Adrenal gland (tissue), 9 donors: ENCODE measurements at regions not wholly inside any gene's neighbourhood (a gene's known extent, or its start where the extent isn't known, plus 50 kb on each side); places are given as distances from the start of the nearest gene placed in this dataset.

Experiments used
- DNase-seq, 7 donors: peaks; one replicate each; pipeline ENCODE4 v3.0.0-alpha.2; 2019 to 2020
- H3K27ac ChIP-seq, 5 donors: fragments of 200-600 bp; sonication (generic) in 4 of 5; 1 replicate in 3 of 5; 2 replicates in 2 of 5; pipeline versions ENCODE4 v1.5.1 to v1.8.0; 2016 to 2020; ENCODE audit warnings: mild to moderate bottlenecking in 1 of 5
- H3K27me3 ChIP-seq: fragments of 200-600 bp; 2 replicates; pipeline ENCODE4 v1.8.0; 2021
- H3K36me3 ChIP-seq, 2 donors: fragments of 200-600 bp; replicated peaks in 1 of 2; 1 replicate in 1 of 2; 2 replicates in 1 of 2; pipeline versions ENCODE4 v1.5.1 to v1.8.0; 2018 to 2022
- H3K4me1 ChIP-seq, 2 donors: fragments of 200-600 bp; replicated peaks in 1 of 2; 1 replicate in 1 of 2; 2 replicates in 1 of 2; pipeline versions ENCODE4 v1.5.1 to v1.8.0; 2018 to 2021
- H3K4me3 ChIP-seq, 4 donors: fragments of 200-600 bp; sonication (generic) in 3 of 4; one replicate each; pipeline ENCODE4 v1.5.1; 2016 to 2018
- H3K9me3 ChIP-seq, 3 donors: fragments of 200-600 bp; sonication (generic) in 1 of 3; replicated peaks in 1 of 3; 1 replicate in 2 of 3; 2 replicates in 1 of 3; pipeline versions ENCODE4 v1.5.1 to v1.8.0; 2016 to 2021
- CTCF ChIP-seq, 6 experiments: fragments of 450-650 bp in 4 of 6; fragments of 200-600 bp in 2 of 6; sonication (generic) in 1 of 6; IDR thresholded peaks; 1 replicate in 5 of 6; 2 replicates in 1 of 6; pipeline versions ENCODE4 v1.5.1 to v1.8.0; 2016 to 2021; ENCODE audit warnings: antibody characterized with exemption in 6 of 6, mild to moderate bottlenecking in 2 of 6, moderate library complexity in 1 of 6
- POLR2A ChIP-seq, 2 donors: fragments of 450-650 bp; IDR thresholded peaks; one replicate each; pipeline ENCODE4 v1.6.1; 2017; ENCODE audit warnings: antibody characterized with exemption in 2 of 2, mild to moderate bottlenecking in 2 of 2, moderate library complexity in 1 of 2
- WGBS, 4 donors: extraction: QIAGEN DNeasy Blood & Tissue Kit in 2 of 4; methylation state at CpG; one replicate each; pipeline versions ENCODE4 v1.1.5 to v1.1.7; 2013 to 2017; 5-methylcytosine and 5-hydroxymethylcytosine counted together
- intact Hi-C, 2 donors: fragments of 100-400 bp; cut with DNase I; formaldehyde crosslinking; loops; one replicate each; pipeline versions ENCODE4 v1.14.1 to v1.15.0; 2022 to 2023
- donor health status: healthy with polysubstance abuse.
- donor health status: Bipolar disorder and iron deficiency.
- donor health status: DM: yes; HTN: yes; CAD: no.
- donor health status: DM: no; HTN: no; CAD: no.
- donor health status: DM: no; HTN: no; CAD: no.

DNA sequence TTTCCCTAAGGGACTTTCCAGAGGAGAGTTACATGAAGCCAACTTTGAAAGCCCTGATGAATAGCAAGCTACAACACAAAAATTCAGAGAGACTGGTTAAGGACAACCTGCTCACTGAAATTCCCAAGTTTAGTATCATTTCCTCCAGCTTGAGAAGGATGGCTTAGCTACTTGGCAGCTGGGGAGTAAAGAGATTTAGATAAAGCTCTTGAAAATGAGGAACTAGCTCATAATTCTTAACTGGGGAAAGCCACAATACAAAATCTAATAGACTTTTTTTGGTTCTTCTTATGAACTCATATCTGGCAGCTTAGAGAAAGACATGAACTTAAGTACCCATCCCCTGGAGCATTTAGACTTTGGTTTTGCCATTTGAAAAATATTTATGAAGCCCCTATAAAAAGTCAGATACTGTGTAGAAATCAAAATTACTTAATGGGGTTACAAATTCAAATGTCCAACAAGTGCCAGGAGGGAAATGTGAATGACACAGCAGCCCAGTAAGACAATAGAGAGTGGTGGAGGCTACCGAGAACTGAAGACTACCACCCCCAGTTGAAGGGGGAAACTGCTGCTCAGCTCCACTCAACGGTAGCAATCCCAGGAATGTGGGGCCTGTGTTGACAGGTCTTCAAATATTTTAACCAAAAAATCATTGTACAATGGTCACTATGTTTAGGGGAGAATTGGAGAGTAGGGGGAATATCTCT lies 79.4 kb upstream of the ADRB2 start:
- intact Hi-C loops, result no loop called here

GRCh38 chr5:148747536-148747906 lies 78.9 kb upstream of the ADRB2 start:
- DNase-seq, result no peak
- no peak overlapping the region for H3K27ac ChIP-seq
- H3K27me3 ChIP-seq, result no peaks in the 10 kb centered on the region
- no peaks in the 10 kb centered on the region for H3K9me3 ChIP-seq
- intact Hi-C loops, result no loop called here
- 50 to 64% (median 54%) methylated on average over 2 of the region's 2 CpGs for WGBS, 4 donors
- no peak for TF ChIP-seq POLR2A (IDR thresholded peaks at IDR 0.05)
- no peak for TF ChIP-seq CTCF (IDR thresholded peaks at IDR 0.05)
- no peaks in the 10 kb centered on the region for H3K36me3 ChIP-seq
- no peaks in the 10 kb centered on the region for H3K4me1 ChIP-seq
- no peak overlapping the region for H3K4me3 ChIP-seq

More for the DNA sequence above, 79.4 kb upstream of the ADRB2 start:
- Histone ChIP-seq H3K36me3 (no peaks in the 10 kb centered on the region), H3K27me3 (no peaks in the 10 kb centered on the region), H3K27ac (no peak overlapping the region), H3K9me3 (no peaks in the 10 kb centered on the region), H3K4me3 (no peak overlapping the region), H3K4me1 (no peaks in the 10 kb centered on the region)
- WGBS, 4 donors, result 39 to 59% (median 47%) methylated on average over 2 of the region's 2 CpGs
- DNase-seq, result no peak
- TF ChIP-seq CTCF (IDR thresholded peaks at IDR 0.05) (no peak), POLR2A (IDR thresholded peaks at IDR 0.05) (no peak)

- TF ChIP-seq POLR2A (IDR thresholded peaks at IDR 0.05), result no peak
- no peak for TF ChIP-seq CTCF (IDR thresholded peaks at IDR 0.05)
- intact Hi-C loops, result no loop called here
- Histone ChIP-seq H3K27ac (no peak overlapping the region), H3K9me3 (no peaks in the 10 kb centered on the region), H3K4me3 (no peak overlapping the region), H3K27me3 (no peaks in the 10 kb centered on the region), H3K36me3 (no peaks in the 10 kb centered on the region), H3K4me1 (no peaks in the 10 kb centered on the region)
- DNase-seq, result no peak
- WGBS, 4 donors, result 58 to 67% (median 60%) methylated on average over 4 of the region's 4 CpGs
Measured at GRCh38 chr5:148748702-148749392, 77.6 kb upstream of the ADRB2 start.

- peaks cover 0 to 9% (median 0%) of the 10 kb centered on the region in 3 donors for H3K9me3 ChIP-seq
- 49 to 63% (median 50%) methylated on average over 5 of the region's 5 CpGs for WGBS, 4 donors
- H3K36me3 ChIP-seq, result no peaks in the 10 kb centered on the region
- intact Hi-C loops, result no loop called here
- DNase-seq, result no peak
- no peaks in the 10 kb centered on the region for H3K27me3 ChIP-seq
- no peak overlapping the region for H3K27ac ChIP-seq
- H3K4me1 ChIP-seq, result no peaks in the 10 kb centered on the region
- TF ChIP-seq POLR2A (IDR thresholded peaks at IDR 0.05) (no peak), CTCF (IDR thresholded peaks at IDR 0.05) (no peak)
- H3K4me3 ChIP-seq, result no peak overlapping the region
Measured at GRCh38 chr5:148750614-148751013, 75.8 kb upstream of the ADRB2 start.
